K562 (cell line): ENCODE measurements at regions not wholly inside any gene's neighbourhood (a gene's known extent, or its start where the extent isn't known, plus 50 kb on each side); places are given as distances from the start of the nearest gene placed in this dataset.

Experiments
- CBX1 ChIP-seq: sonication (generic); IDR thresholded peaks from 2 replicates; pipeline ENCODE4 v1.6.1; 2016; ENCODE audit warnings: antibody characterized with exemption, low read depth, mild to moderate bottlenecking
- CCAR2 ChIP-seq: fragments of 200-400 bp; formaldehyde crosslinking; IDR thresholded peaks from 2 replicates; pipeline ENCODE4 v1.6.1; 2017; ENCODE audit warnings: mild to moderate bottlenecking, low read depth, low read length
- FOXJ3 ChIP-seq: sonication (generic); formaldehyde crosslinking; IDR thresholded peaks from 2 replicates; pipeline ENCODE4 v1.4.0; 2020; ENCODE audit warnings: mild to moderate bottlenecking, missing genetic modification reagents
- FOXK1 ChIP-seq: sonication (generic); formaldehyde crosslinking; IDR thresholded peaks from 2 replicates; pipeline ENCODE4 v1.8.0; 2022; ENCODE audit warnings: missing genetic modification reagents, mild to moderate bottlenecking, borderline replicate concordance
- PHF21A ChIP-seq: fragments of 450-650 bp; IDR thresholded peaks from 2 replicates; pipeline ENCODE4 v1.6.1; 2017; ENCODE audit warnings: low read depth, borderline replicate concordance
- POLR2G ChIP-seq: fragments of 200-400 bp; formaldehyde crosslinking; IDR thresholded peaks from 2 replicates; pipeline ENCODE4 v1.6.1; 2017; ENCODE audit warnings: low read depth, mild to moderate bottlenecking, antibody characterized with exemption, low read length, moderate library complexity
- RBM15 ChIP-seq: fragments of 200-400 bp; formaldehyde crosslinking; IDR thresholded peaks from 2 replicates; pipeline ENCODE4 v1.6.1; 2018; ENCODE audit warnings: mild to moderate bottlenecking, low read length, moderate library complexity; ENCODE audit not compliant: insufficient read depth
- SETDB1 ChIP-seq: IDR thresholded peaks from one replicate; pipeline ENCODE4 v1.6.1; 2012; ENCODE audit warnings: low read length, control low read depth, inconsistent platforms
- SP2 ChIP-seq: IDR thresholded peaks from 2 replicates; pipeline ENCODE4 v1.6.1; 2011; ENCODE audit warnings: mild to moderate bottlenecking, low read depth, low read length, moderate library complexity; ENCODE audit not compliant: poor library complexity, severe bottlenecking; ENCODE audit errors: extremely low read depth
- TEAD2 ChIP-seq: fragments of 450-650 bp; IDR thresholded peaks from 2 replicates; pipeline ENCODE4 v1.6.1; 2016; ENCODE audit warnings: missing genetic modification characterization, control low read depth, missing compliant biosample characterization
- TEAD4 ChIP-seq, 2 experiments: sonication (generic) in 1 of 2; formaldehyde crosslinking in 1 of 2; IDR thresholded peaks; 2 replicates each; pipeline versions ENCODE4 v1.6.1 to v1.8.0; 2012 to 2022; ENCODE audit warnings: borderline replicate concordance in 1 of 2, inconsistent platforms in 1 of 2, low read length in 1 of 2, mild to moderate bottlenecking in 1 of 2, missing genetic modification reagents in 1 of 2
- XRCC5 ChIP-seq: fragments of 200-400 bp; formaldehyde crosslinking; IDR thresholded peaks from 2 replicates; pipeline ENCODE4 v1.6.1; 2017; ENCODE audit warnings: low read depth, mild to moderate bottlenecking, low read length
- ZFP1 ChIP-seq: fragments of 450-650 bp; formaldehyde crosslinking; IDR thresholded peaks from 2 replicates; pipeline ENCODE4 v1.4.0; 2020; ENCODE audit warnings: mild to moderate bottlenecking, mixed read lengths
- ZNF347 ChIP-seq: fragments of 450-650 bp; formaldehyde crosslinking; IDR thresholded peaks from 2 replicates; pipeline ENCODE4 v1.4.0; 2020; ENCODE audit warnings: low read depth, mild to moderate bottlenecking, moderate library complexity
- ZNF354B ChIP-seq: fragments of 250-450 bp; sonication (Bioruptor Pico); IDR thresholded peaks from 2 replicates; pipeline ENCODE4 v1.4.0; 2020
- TF ChIP-seq, protein P1 (sequence below): fragments of 200-800 bp; sonication (Bioruptor generic); IDR thresholded peaks from 2 replicates; pipeline ENCODE4 v1.6.1; 2017; ENCODE audit warnings: missing genetic modification characterization, missing compliant biosample characterization
- TF ChIP-seq, protein P2 (sequence below): sonication (generic); IDR thresholded peaks from 2 replicates; pipeline ENCODE4 v1.6.1; 2016
- TF ChIP-seq, protein P3 (sequence below), 2 experiments: fragments of 450-650 bp; IDR thresholded peaks; 2 replicates each; pipeline ENCODE4 v1.6.1; 2016
- TF ChIP-seq, protein P4 (sequence below): fragments of 450-650 bp; IDR thresholded peaks from 2 replicates; pipeline ENCODE4 v1.6.1; 2016; ENCODE audit warnings: antibody characterized with exemption
- TF ChIP-seq, protein P5 (sequence below): fragments of 450-650 bp; IDR thresholded peaks from 2 replicates; pipeline ENCODE4 v1.6.1; 2017; ENCODE audit warnings: antibody characterized with exemption

DNA sequence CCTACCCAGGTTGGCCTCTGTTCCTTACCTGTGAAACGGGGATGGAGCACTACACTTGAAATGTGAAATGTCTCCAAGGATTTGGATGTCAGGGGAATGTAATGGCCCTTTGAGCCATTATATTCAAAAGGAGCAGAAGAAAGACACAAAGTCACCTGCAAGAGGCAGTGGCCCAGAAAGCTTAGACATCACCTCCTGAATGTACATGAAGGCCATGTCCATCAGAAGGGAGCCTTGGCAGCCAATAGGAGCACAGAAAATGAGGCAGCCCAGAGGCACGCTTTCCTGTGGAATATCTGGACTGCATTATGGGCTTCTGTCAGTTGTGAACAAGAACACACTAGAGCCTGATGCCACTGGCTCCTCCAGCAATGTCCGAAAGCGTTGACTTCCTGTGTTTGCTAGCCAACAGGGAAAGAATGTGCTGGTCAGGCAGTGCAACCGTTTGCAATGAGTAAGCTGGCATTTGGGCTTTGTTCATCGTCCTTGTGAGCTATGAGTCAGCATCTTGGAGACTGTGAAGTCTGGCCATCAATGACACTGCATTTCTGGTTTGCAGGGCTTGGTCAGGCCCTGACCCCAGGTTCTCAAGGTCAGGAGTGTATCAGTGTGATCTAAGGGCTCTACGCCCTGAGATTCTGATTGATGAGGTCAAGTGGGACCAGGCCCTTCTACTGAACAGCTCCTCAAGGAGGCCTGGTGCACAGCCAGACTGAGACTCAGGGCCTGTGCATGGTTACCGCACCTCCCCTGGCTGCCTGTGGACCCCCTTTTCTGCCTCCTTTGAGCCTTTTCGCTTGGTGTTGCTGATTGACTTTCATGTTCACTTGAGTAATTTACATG lies 222.4 kb downstream of the RPS24 start (continued):
- TF ChIP-seq CCAR2 (no peak), SP2 (no peak), POLR2G (no peak), FOXK1 (no peak), ZNF347 (CRISPR knock-in tag) (no peak), TEAD4 (IDR thresholded peaks at IDR 0.05; ENCODE audit: low read length) (peak; percentile 67), TEAD4 (CRISPR knock-in tag; IDR thresholded peaks at IDR 0.05; ENCODE audit: borderline replicate concordance) (no peak), CBX1 (no peak), ZNF354B (CRISPR knock-in tag) (no peak; the same call in 1 of the 2 replicates), TEAD2 (tag) (peak; percentile 88), ZFP1 (CRISPR knock-in tag) (no peak), PHF21A (no peak), SETDB1 (peak; percentile 58), FOXJ3 (CRISPR knock-in tag) (no peak), RBM15 (no peak), XRCC5 (no peak)
- TF ChIP-seq, protein P1, sequence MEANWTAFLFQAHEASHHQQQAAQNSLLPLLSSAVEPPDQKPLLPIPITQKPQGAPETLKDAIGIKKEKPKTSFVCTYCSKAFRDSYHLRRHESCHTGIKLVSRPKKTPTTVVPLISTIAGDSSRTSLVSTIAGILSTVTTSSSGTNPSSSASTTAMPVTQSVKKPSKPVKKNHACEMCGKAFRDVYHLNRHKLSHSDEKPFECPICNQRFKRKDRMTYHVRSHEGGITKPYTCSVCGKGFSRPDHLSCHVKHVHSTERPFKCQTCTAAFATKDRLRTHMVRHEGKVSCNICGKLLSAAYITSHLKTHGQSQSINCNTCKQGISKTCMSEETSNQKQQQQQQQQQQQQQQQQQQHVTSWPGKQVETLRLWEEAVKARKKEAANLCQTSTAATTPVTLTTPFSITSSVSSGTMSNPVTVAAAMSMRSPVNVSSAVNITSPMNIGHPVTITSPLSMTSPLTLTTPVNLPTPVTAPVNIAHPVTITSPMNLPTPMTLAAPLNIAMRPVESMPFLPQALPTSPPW (CRISPR knock-in tag): peak; percentile 38; the same call in 1 of the 2 replicates
- TF ChIP-seq, protein P2, sequence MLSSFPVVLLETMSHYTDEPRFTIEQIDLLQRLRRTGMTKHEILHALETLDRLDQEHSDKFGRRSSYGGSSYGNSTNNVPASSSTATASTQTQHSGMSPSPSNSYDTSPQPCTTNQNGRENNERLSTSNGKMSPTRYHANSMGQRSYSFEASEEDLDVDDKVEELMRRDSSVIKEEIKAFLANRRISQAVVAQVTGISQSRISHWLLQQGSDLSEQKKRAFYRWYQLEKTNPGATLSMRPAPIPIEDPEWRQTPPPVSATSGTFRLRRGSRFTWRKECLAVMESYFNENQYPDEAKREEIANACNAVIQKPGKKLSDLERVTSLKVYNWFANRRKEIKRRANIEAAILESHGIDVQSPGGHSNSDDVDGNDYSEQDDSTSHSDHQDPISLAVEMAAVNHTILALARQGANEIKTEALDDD: no peak
- TF ChIP-seq, protein P3, sequence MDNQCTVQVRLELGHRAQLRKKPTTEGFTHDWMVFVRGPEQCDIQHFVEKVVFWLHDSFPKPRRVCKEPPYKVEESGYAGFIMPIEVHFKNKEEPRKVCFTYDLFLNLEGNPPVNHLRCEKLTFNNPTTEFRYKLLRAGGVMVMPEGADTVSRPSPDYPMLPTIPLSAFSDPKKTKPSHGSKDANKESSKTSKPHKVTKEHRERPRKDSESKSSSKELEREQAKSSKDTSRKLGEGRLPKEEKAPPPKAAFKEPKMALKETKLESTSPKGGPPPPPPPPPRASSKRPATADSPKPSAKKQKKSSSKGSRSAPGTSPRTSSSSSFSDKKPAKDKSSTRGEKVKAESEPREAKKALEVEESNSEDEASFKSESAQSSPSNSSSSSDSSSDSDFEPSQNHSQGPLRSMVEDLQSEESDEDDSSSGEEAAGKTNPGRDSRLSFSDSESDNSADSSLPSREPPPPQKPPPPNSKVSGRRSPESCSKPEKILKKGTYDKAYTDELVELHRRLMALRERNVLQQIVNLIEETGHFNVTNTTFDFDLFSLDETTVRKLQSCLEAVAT (IDR thresholded peaks at IDR 0.05): no peak
- TF ChIP-seq, protein P4, sequence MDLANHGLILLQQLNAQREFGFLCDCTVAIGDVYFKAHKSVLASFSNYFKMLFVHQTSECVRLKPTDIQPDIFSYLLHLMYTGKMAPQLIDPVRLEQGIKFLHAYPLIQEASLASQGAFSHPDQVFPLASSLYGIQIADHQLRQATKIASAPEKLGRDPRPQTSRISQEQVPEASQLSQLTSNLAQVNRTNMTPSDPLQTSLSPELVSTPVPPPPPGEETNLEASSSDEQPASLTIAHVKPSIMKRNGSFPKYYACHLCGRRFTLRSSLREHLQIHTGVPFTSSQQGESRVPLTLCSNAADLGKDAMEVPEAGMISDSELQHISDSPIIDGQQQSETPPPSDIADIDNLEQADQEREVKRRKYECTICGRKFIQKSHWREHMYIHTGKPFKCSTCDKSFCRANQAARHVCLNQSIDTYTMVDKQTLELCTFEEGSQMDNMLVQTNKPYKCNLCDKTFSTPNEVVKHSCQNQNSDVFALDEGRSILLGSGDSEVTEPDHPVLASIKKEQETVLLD: no peak
- TF ChIP-seq, protein P5, sequence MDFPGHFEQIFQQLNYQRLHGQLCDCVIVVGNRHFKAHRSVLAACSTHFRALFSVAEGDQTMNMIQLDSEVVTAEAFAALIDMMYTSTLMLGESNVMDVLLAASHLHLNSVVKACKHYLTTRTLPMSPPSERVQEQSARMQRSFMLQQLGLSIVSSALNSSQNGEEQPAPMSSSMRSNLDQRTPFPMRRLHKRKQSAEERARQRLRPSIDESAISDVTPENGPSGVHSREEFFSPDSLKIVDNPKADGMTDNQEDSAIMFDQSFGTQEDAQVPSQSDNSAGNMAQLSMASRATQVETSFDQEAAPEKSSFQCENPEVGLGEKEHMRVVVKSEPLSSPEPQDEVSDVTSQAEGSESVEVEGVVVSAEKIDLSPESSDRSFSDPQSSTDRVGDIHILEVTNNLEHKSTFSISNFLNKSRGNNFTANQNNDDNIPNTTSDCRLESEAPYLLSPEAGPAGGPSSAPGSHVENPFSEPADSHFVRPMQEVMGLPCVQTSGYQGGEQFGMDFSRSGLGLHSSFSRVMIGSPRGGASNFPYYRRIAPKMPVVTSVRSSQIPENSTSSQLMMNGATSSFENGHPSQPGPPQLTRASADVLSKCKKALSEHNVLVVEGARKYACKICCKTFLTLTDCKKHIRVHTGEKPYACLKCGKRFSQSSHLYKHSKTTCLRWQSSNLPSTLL: no peak
